HEK293 (cell line): ENCODE measurements at regions not wholly inside any gene's neighbourhood (a gene's known extent, or its start where the extent isn't known, plus 50 kb on each side); places are given as distances from the start of the nearest gene placed in this dataset.

Experiments used
- CTCF ChIA-PET: fragments of 350-600 bp; formaldehyde crosslinking; extraction: SDS; loops from one replicate; lab custom pipeline; 2021; ENCODE audit warnings: antibody characterized with exemption; lab: Yijun Ruan, JAX
- POLR2A ChIA-PET: fragments of 300-600 bp; formaldehyde crosslinking; extraction: SDS; loops from one replicate; lab custom pipeline; 2020; ENCODE audit warnings: antibody characterized with exemption, inconsistent platforms; lab: Yijun Ruan, JAX
- H3K27ac ChIP-seq: fragments of 200-500 bp; sonication (Bioruptor generic); 2 replicates; pipeline ENCODE4 v1.5.1; 2014; ENCODE audit warnings: low read depth, low read length, control low read depth, inconsistent platforms; ENCODE audit errors: extremely low read depth
- H3K36me3 ChIP-seq, 2 experiments: fragments of 200-500 bp in 1 of 2; sonication (Bioruptor generic) in 1 of 2; 1 replicate in 1 of 2; 2 replicates in 1 of 2; pipeline ENCODE4 v1.5.1; 2014 to 2017; ENCODE audit warnings: inconsistent platforms in 2 of 2, low read length in 2 of 2; ENCODE audit not compliant: control insufficient read depth in 2 of 2, insufficient read depth in 1 of 2
- H3K4me1 ChIP-seq: fragments of 200-500 bp; sonication (Bioruptor generic); 2 replicates; pipeline ENCODE4 v1.5.1; 2014; ENCODE audit warnings: mild to moderate bottlenecking, low read length, inconsistent platforms; ENCODE audit not compliant: control insufficient read depth, insufficient read depth
- H3K4me3 ChIP-seq: 2 replicates; pipeline ENCODE4 v1.5.1; 2011; ENCODE audit warnings: low read depth, mild to moderate bottlenecking, control low read depth, low read length, moderate library complexity
- H3K9me3 ChIP-seq: fragments of 200-500 bp; sonication (Bioruptor generic); 2 replicates; pipeline ENCODE4 v1.5.1; 2014; ENCODE audit warnings: low read depth, low read length, inconsistent platforms; ENCODE audit not compliant: control insufficient read depth, insufficient read depth
- KLF9 ChIP-seq: fragments of 450-650 bp; formaldehyde crosslinking; IDR thresholded peaks from 2 replicates; pipeline ENCODE4 v1.5.1; 2016; ENCODE audit warnings: missing biosample characterization, missing genetic modification characterization, low read depth
- YY2 ChIP-seq: fragments of 450-650 bp; formaldehyde crosslinking; IDR thresholded peaks from 2 replicates; pipeline ENCODE4 v1.5.1; 2016; ENCODE audit warnings: missing biosample characterization, missing genetic modification characterization
- ZIC2 ChIP-seq: fragments of 450-650 bp; formaldehyde crosslinking; IDR thresholded peaks from 2 replicates; pipeline ENCODE4 v1.5.1; 2016; ENCODE audit warnings: missing biosample characterization, missing genetic modification characterization
- ZNF248 ChIP-seq: fragments of 450-650 bp; formaldehyde crosslinking; IDR thresholded peaks from 2 replicates; pipeline ENCODE4 v1.5.1; 2017; ENCODE audit warnings: missing biosample characterization, missing genetic modification characterization
- ZNF274 ChIP-seq, 2 experiments: fragments of 200-500 bp in 1 of 2; fragments of 450-650 bp in 1 of 2; sonication (Bioruptor generic) in 1 of 2; formaldehyde crosslinking in 1 of 2; IDR thresholded peaks; 2 replicates each; pipeline versions ENCODE4 v1.5.1 to v1.6.1; 2014 to 2016; ENCODE audit warnings: borderline replicate concordance in 1 of 2, inconsistent platforms in 1 of 2, low read length in 1 of 2, missing biosample characterization in 1 of 2, missing genetic modification characterization in 1 of 2
- ZNF561 ChIP-seq: fragments of 450-650 bp; IDR thresholded peaks from 2 replicates; pipeline ENCODE4 v1.5.1; 2018; ENCODE audit warnings: missing biosample characterization, missing genetic modification characterization, borderline replicate concordance
- ZNF658 ChIP-seq: fragments of 450-650 bp; formaldehyde crosslinking; IDR thresholded peaks from 2 replicates; pipeline ENCODE4; 2016; ENCODE audit warnings: missing biosample characterization, missing genetic modification characterization
- ZNF660 ChIP-seq: fragments of 450-650 bp; IDR thresholded peaks from 2 replicates; pipeline ENCODE4 v1.5.1; 2018; ENCODE audit warnings: missing biosample characterization, mild to moderate bottlenecking, missing genetic modification characterization
- ZNF830 ChIP-seq: fragments of 450-650 bp; IDR thresholded peaks from 2 replicates; pipeline ENCODE4 v1.5.0; 2018; ENCODE audit warnings: missing biosample characterization, missing genetic modification characterization, low read depth, mild to moderate bottlenecking, moderate library complexity
- ZSCAN30 ChIP-seq: fragments of 450-650 bp; IDR thresholded peaks from 2 replicates; pipeline ENCODE4 v1.5.1; 2018; ENCODE audit warnings: missing biosample characterization, mild to moderate bottlenecking, missing genetic modification characterization, moderate library complexity
- TF ChIP-seq, protein P1 (sequence below): fragments of 450-650 bp; formaldehyde crosslinking; IDR thresholded peaks from 2 replicates; pipeline ENCODE4 v1.5.1; 2016; ENCODE audit warnings: missing biosample characterization, missing genetic modification characterization
- TF ChIP-seq, protein P2 (sequence below): fragments of 450-650 bp; formaldehyde crosslinking; IDR thresholded peaks from 2 replicates; pipeline ENCODE4 v1.5.1; 2017; ENCODE audit warnings: missing biosample characterization, missing genetic modification characterization
- TF ChIP-seq, protein P3 (sequence below): fragments of 450-650 bp; formaldehyde crosslinking; IDR thresholded peaks from 2 replicates; pipeline ENCODE4 v1.5.1; 2016; ENCODE audit warnings: missing biosample characterization, missing genetic modification characterization

DNA sequence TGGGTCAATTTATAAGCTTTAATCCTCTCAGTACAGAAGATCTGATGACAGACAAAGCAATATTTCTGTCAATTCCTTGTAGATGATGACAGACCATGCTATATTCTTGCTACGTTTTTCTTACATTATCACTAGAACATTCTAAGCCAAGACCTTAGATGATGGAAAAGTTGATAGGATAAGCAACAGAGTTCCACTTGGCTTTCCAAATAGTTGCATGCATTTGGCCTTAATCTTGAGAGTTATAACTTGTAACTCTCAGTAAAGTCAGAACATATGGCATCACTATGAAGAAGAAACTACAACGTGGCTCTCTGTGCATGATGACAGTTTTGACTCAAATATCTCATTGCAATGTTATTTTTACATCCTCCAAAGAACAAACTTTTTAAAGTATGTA lies 544.3 kb upstream of the LRRC4C start (continued):
- TF ChIP-seq, protein P1, sequence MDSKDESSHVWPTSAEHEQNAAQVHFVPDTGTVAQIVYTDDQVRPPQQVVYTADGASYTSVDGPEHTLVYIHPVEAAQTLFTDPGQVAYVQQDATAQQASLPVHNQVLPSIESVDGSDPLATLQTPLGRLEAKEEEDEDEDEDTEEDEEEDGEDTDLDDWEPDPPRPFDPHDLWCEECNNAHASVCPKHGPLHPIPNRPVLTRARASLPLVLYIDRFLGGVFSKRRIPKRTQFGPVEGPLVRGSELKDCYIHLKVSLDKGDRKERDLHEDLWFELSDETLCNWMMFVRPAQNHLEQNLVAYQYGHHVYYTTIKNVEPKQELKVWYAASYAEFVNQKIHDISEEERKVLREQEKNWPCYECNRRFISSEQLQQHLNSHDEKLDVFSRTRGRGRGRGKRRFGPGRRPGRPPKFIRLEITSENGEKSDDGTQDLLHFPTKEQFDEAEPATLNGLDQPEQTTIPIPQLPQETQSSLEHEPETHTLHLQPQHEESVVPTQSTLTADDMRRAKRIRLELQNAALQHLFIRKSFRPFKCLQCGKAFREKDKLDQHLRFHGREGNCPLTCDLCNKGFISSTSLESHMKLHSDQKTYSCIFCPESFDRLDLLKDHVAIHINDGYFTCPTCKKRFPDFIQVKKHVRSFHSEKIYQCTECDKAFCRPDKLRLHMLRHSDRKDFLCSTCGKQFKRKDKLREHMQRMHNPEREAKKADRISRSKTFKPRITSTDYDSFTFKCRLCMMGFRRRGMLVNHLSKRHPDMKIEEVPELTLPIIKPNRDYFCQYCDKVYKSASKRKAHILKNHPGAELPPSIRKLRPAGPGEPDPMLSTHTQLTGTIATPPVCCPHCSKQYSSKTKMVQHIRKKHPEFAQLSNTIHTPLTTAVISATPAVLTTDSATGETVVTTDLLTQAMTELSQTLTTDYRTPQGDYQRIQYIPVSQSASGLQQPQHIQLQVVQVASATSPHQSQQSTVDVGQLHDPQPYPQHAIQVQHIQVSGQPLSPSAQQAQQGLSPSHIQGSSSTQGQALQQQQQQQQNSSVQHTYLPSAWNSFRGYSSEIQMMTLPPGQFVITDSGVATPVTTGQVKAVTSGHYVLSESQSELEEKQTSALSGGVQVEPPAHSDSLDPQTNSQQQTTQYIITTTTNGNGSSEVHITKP = no peak
- TF ChIP-seq, all 188 proteins: peak for 0

DNA sequence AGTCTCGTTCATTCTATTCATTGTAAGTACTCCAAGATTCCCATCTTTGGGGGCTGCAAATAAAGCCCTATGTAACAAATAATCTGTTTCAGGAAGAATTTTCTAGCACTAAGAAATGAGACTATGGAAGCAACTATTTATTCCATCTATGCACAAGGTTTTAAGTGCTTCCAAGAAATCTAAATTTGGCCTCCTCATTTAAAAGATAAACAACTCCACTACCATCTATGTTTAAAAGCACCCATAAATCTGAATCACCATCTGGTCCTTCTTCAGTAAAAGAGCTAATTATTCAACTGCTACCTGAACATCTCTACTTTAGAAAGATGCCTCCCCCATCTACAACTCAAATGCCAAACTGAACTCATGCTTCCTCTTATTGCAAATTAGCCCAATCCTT lies 547.3 kb upstream of the LRRC4C start:
- ChIA-PET POLR2A (no interaction called here), CTCF (no interaction called here)
- TF ChIP-seq YY2 (tag by site-specific recombination) (no peak), ZIC2 (no peak), ZNF274 (IDR thresholded peaks at IDR 0.05; ENCODE audit: low read length) (no peak), ZNF274 (tag by site-specific recombination; IDR thresholded peaks at IDR 0.05; ENCODE audit: borderline replicate concordance) (no peak), ZNF658 (no peak), ZNF660 (no peak), ZNF248 (tag by site-specific recombination) (no peak), ZNF561 (tag by site-specific recombination) (no peak), KLF9 (tag by site-specific recombination) (no peak), ZNF830 (tag by site-specific recombination) (no peak), ZSCAN30 (no peak)
- TF ChIP-seq, protein P2, sequence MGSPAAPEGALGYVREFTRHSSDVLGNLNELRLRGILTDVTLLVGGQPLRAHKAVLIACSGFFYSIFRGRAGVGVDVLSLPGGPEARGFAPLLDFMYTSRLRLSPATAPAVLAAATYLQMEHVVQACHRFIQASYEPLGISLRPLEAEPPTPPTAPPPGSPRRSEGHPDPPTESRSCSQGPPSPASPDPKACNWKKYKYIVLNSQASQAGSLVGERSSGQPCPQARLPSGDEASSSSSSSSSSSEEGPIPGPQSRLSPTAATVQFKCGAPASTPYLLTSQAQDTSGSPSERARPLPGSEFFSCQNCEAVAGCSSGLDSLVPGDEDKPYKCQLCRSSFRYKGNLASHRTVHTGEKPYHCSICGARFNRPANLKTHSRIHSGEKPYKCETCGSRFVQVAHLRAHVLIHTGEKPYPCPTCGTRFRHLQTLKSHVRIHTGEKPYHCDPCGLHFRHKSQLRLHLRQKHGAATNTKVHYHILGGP (tag by site-specific recombination) = no peak
- TF ChIP-seq, protein P1 = no peak
- TF ChIP-seq, protein P3, sequence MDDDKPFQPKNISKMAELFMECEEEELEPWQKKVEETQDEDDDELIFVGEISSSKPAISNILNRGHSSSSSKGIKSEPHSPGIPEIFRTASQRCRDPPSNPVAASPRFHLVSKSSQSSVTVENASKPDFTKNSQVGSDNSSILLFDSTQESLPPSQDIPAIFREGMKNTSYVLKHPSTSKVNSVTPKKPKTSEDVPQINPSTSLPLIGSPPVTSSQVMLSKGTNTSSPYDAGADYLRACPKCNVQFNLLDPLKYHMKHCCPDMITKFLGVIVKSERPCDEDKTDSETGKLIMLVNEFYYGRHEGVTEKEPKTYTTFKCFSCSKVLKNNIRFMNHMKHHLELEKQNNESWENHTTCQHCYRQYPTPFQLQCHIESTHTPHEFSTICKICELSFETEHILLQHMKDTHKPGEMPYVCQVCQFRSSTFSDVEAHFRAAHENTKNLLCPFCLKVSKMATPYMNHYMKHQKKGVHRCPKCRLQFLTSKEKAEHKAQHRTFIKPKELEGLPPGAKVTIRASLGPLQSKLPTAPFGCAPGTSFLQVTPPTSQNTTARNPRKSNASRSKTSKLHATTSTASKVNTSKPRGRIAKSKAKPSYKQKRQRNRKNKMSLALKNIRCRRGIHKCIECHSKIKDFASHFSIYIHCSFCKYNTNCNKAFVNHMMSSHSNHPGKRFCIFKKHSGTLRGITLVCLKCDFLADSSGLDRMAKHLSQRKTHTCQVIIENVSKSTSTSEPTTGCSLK = no peak
- no peaks in the 10 kb centered on the region for H3K4me1 ChIP-seq
- no peak overlapping the region for H3K27ac ChIP-seq
- H3K9me3 ChIP-seq = no peaks in the 10 kb centered on the region
- H3K4me3 ChIP-seq = no peak overlapping the region
- H3K36me3 ChIP-seq = no peaks in the 10 kb centered on the region
